GM21367 (cell line): ENCODE measurements at regions not wholly inside any gene's neighbourhood (a gene's known extent, or its start where the extent isn't known, plus 50 kb on each side); places are given as distances from the start of the nearest gene placed in this dataset.

Experiments
- ATAC-seq: cut with Tn5 transposase; IDR thresholded peaks from one replicate; pipeline ENCODE4 v1.9.1; 2021; ENCODE audit not compliant: unreplicated experiment

DNA sequence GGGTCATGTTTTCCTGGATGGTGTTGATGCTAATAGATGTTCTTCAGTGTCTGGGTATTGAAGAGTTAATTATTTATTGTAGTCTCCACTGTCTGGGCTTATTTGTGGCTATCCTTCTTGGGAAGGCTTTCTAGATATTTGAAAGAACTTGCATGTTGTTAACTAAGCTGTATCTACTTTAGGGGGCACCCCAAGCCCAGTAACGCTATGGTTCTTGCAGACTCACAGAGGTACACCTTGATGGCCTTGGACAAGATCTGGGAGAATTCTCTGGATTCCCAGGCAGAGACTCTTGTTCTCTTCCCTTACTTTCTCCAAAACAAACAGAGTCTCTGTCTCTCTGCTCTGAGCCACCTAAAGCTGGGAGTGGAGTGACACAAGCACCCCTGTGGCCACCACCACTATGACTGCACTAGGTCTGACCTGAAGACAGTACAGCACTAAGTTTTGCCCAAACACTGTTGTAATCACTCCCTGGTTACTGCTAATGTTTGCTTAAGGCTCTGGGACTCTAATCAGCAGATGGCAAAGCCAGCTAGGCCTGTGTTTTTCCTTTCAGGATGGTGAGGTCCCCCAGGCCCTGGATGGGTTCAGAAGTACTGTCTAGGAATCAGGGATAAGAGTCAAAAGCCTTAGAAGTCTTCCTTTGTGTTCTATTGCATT lies 76.5 kb upstream of the C1orf21 start:
- ATAC-seq = no peak

DNA sequence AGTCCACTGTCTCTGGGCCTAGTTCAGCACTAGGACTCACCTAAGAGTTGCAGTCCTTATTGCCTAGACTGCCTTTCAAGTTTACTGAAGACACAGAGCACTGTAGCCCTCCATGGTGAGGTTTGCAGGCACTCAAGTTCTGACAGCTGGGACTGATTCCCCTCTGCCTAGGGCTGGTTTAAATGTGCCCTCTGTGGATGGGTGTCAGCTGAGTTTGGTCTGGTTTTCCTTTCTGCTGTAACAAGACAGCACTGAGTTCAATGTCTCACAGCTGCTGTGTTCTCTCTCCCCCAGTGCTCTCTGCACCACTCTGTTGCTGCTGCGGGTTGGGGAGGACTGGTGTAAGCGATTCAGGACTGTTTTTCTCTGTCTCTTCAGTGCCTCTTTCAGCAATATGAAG lies 75.2 kb upstream of the C1orf21 start:
- no peak for ATAC-seq

DNA sequence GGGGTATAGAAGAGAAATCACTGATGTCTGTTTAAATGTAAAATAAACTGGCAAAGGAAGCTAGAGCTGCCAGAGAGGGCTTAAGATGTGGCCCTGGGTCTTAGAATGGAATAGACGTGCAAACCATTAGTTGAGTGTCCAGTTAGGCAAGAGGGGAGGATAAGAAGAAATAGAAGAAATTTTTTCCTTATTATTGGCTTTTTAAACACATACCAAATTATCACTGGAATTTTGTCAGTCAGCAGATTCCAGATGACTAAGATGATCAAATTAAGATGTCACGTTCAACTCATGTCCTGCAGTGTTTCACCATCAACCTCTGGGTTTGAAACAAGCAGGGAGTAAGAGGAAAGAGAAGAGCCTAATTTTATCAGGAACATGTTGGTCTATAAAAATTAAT lies 71.6 kb upstream of the C1orf21 start:
- no peak for ATAC-seq

DNA sequence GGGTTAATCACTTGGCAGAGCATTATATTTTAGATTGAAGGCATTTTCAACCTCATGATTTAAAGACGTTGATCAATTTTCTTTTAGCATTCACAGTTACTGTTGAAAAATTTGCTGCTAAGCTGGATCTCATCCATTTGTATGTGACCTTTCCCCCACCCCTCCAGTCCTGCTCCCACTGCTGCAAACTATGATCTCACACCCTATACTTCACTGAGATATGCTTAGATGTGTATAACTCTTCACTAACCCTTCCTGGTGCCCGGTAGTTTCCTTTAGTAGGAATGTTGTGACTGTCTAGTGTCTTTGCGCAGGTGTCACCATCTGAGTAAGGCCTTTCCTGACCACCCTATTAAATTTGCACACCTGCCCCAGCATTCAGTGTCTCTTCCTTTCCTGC lies 67.0 kb upstream of the C1orf21 start:
- no peak for ATAC-seq

DNA sequence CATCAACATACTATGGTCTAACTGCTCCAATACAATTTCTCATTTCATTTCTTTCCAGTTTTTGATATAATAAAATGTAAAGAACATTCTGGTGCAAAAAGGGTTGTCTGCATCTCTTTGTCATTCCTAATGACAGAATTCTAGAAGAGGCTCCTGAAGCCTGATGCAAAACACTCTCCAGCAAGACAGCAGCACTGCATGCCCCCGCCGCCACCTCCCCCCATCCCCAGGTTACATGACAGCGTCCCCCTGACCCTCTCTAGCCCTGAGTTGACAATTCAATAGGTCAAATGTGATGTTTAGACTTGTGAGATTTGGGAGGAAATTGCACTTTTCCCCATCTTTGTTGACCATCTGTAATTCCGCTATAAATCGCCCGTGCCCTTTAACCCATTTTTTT lies 64.6 kb upstream of the C1orf21 start:
- no peak for ATAC-seq

DNA sequence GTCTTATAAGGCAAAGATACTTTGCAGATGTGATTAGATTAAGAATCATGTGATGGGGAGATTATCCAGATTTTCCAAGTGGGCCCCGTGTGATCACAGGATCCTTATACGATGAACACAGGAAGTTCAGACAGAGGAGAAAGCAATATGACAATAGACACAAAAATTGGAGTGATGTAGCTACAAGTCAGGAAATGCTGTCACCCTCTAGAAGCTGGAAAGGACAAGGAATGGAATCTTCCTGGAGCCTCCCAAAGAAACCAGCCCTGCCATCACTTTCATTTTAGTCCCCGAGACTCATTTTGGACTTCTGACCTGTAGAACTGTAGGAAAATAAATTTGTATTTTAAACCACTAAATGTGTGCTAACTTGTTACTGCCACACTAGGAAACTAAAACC lies 61.9 kb upstream of the C1orf21 start:
- ATAC-seq = no peak

DNA sequence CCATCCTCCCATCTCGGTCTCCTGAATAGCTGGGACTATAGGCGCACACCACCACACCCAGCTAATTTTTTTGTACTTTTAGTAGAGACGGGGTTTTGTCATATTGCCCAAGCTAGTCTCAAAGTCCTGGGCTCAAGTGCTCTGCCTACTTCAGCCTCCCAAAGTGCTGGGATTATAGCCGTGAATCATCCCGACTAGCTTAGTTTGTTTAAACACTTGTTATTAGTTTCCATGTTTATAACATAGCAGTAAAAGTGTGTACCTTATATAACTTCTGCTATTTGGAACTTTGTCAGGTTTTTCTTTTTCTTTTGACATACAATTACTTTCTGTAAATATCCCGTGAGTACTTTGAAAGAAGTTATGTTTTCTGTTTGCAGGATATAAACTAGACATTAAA lies 60.6 kb upstream of the C1orf21 start:
- no peak for ATAC-seq

DNA sequence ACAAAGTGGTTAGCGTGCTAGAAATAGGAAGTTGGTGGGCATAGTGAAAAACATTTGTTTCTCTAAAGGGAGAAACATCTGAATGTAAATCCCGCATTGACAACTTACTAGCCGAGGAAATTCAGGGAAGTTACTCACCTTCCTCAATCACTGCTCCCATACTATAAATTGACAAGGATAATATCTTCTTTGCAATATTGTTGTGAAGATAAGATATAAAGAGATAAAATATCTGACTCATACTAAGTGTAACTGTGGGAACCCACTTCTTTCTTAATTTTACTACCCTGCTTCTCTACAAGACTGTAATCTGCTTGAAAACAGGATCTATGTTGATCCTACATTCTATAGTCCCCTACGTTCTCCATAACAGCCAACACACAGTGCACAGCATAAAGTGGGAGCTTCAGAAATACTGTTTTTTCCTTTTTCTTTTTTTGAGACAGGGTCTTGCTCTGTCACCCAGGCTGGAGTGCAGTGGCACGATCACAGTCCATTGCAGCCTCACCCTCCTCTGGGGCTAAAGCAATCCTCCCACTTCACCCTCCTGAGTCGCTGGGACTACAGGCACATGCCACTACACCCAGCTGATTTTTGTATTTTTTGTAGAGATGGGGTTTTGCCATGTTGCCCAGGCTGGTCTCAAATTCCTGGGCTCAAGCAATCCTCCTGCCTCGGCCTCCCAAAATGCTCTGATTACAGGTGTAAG lies 57.4 kb upstream of the C1orf21 start:
- ATAC-seq = no peak

DNA sequence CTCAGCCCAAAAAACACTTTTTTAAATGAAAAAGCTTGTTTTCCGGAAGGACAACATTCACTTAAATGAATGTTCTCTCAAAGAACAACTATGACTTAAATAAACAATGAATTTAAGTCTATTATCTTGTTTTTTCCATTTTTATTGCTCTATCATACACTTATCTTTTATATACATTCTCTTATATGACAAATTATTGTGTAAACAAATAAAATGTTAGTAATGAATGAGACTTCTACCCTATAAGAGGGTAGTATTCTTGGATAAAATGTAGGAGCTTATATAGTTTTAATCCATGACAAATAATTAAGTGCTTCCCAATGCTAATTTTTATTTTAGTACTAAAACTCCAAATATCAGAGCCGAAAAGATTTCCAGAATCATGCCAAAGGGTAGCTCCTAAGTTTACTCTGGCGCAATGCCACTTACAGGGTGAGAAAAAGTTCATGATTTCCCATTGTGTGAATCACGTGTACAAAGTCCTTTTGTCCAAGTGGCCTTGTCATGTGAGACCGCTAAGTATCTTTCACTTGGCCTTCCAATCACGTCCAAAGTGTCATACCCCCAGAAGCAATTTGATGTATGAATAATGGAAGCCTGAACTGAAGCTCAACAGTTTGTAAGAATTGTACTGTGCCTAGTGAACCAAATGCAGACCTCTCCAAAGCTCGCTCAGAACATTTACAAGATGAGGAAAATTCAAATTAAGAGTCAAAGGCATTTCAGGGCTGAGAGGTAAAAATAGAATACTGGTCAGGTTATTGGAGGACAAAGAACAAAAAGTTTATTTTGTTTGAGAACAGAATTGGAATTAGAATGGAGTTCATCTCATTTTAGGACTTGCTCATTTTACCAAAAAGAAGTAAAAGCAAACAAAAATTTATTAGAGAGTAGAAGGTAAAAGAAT lies 56.6 kb upstream of the C1orf21 start:
- no peak for ATAC-seq

DNA sequence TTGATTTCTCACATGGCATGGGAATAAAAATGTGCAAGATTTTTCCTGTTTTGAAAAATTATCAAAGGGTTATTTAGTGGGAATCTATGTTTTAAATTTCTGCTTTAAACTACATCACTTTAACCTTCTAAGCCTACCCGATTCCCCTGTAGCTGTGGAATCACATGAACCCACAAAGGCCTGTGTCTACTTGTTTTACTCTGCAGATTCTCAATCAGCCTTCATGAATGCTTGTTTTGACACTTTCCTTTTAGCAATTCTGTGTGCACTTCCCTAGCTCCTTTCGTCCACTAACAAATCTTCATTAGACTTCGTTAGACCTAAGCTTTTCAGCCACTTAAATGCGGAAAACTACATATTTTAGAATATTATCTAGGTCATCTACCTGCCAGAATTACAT lies 56.0 kb upstream of the C1orf21 start:
- ATAC-seq = no peak
